GM20431 (cell line): ENCODE measurements at regions not wholly inside any gene's neighbourhood (a gene's known extent, or its start where the extent isn't known, plus 50 kb on each side); places are given as distances from the start of the nearest gene placed in this dataset.

Experiments used
- in situ Hi-C: fragments of 300-500 bp; cut with MseI, MboI; formaldehyde crosslinking; loops from one replicate; pipeline ENCODE4 v1.15.0; 2020; ENCODE audit warnings: low sequenced_read_pairs; ENCODE audit not compliant: unreplicated experiment

DNA sequence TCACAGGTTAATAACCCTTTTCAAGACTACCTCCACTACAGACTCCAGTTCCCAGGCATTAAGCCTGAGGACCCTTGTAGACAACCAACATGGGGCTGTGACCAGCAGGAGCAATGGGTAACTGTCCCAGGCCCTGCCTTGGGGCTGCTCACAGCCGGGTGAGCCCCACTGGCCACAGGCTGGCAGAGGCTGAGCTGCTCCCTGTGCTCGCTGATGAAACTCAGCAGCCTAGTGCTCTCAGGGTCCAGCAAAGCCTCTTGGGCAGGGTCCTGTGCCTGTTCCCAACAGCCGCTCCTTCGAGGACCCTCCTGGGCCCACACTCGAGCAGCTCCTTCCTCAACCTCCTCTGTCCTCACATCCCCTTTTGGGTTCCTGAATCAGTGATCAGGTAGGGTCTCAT is 99.8 kb downstream of the VPREB1 start:
- in situ Hi-C loops: loop anchor here (25.0 kb wide), 1 partner anchor 307 kb away; no protein-coding TSS in a partner anchor

- in situ Hi-C loops: loop anchor here (25.0 kb wide), 1 partner anchor 308 kb away; no protein-coding TSS in a partner anchor
These were observed 101.2 kb downstream of the VPREB1 start for GRCh38 chr22:22345781-22346180.

GRCh38 chr22:22346401-22347107 is 102.0 kb downstream of the VPREB1 start:
- in situ Hi-C loops: loop anchor here (25.0 kb wide), 1 partner anchor 309 kb away; no protein-coding TSS in a partner anchor

DNA sequence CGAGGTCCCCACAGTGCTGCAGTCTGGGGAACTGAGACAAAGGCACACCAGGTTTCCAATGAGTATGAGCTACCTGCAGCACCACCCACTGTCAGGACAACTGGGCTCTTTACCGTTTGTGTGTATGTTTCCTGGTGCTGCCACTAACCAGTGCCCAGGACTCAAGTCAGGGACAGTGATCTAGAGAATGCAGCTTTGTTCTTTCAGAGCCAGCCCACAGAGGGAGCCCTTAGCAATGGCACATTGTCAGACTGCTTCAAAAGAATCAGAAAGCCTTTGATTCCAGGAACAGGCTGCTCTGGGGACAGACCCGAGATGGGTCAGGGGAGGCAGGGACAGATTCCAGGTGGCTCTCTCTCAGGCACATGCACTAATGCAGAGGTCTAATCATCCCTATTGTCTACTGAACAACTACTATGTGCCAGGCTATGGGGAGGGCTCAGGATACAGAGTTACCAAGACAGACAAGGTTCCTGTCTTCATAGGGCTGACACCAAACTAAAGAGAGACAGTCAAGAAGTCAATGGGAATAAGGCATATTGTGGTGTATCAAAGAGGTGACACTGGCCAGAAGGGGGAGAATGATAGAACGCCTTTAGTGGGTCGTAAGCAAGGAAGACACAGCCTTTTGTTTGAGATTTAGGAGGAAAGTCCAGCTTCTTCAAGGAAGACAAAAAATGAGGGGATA is 103.7 kb downstream of the VPREB1 start:
- in situ Hi-C loops: loop anchor here (25.0 kb wide), 1 partner anchor 311 kb away; no protein-coding TSS in a partner anchor

GRCh38 chr22:22348815-22349454 is 104.3 kb downstream of the VPREB1 start:
- in situ Hi-C loops: loop anchor here (25.0 kb wide), 1 partner anchor 312 kb away; no protein-coding TSS in a partner anchor

- in situ Hi-C loops: loop anchor here (25.0 kb wide), 1 partner anchor 312 kb away; no protein-coding TSS in a partner anchor
These were observed 104.9 kb downstream of the VPREB1 start for GRCh38 chr22:22349455-22349836.

DNA sequence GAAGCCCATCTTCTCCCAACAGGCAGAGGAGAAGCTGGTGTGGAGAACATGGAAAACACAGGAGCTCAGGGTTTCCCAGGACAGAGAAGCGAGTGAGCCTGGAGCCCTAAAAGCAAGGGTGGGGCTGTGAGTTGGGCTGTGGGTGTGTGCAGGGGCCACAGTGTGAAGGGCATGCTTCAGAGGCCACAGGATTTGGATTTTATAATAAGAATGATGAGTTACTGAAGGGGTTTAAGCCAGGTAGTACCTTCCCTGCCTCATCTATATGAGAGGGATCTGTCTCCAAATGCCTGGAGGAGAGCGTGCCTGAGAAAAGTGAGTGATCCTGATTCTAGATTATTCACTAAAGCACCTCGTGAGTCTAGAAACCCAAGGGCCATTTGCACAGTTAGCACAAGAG is 106.8 kb downstream of the VPREB1 start:
- in situ Hi-C loops: no loop called here

- in situ Hi-C loops: no loop called here
These were observed 107.9 kb downstream of the VPREB1 start for GRCh38 chr22:22352371-22352999.

DNA sequence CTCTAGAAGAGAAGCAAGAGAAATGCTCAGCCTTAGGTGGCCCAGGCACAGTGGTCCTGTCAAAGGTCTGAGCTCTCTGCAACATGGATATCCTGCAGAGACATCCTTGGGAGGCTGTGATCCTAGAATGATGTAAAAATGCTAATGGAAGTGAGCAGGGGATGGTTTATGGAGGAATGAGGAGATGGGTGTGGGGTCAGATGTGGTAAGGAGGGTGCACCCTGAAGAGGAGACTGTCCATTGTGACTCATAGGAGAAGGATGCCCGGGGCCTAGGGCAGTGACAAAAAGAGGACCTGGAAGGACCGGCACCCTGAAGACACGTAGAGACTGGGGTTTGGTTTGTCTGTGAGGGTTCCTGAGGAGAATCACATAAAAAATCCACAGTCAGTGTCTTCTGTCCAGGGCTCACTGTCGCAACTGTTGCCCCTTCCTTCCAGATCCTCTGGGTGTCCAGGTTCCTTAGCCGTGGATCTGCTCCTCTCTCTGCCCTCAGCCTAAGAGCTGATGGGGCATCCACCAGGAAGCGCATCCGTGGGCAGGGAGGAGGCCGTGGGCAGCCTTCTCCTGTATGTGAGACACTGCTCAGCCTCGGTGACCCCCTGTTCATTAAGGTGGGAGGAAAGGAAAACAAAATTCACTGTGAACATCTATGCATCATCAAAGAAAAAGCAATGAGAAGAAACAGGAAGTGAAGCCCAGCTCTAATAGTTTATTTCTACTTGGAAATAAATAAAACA is 110.7 kb downstream of the VPREB1 start:
- in situ Hi-C loops: no loop called here

DNA sequence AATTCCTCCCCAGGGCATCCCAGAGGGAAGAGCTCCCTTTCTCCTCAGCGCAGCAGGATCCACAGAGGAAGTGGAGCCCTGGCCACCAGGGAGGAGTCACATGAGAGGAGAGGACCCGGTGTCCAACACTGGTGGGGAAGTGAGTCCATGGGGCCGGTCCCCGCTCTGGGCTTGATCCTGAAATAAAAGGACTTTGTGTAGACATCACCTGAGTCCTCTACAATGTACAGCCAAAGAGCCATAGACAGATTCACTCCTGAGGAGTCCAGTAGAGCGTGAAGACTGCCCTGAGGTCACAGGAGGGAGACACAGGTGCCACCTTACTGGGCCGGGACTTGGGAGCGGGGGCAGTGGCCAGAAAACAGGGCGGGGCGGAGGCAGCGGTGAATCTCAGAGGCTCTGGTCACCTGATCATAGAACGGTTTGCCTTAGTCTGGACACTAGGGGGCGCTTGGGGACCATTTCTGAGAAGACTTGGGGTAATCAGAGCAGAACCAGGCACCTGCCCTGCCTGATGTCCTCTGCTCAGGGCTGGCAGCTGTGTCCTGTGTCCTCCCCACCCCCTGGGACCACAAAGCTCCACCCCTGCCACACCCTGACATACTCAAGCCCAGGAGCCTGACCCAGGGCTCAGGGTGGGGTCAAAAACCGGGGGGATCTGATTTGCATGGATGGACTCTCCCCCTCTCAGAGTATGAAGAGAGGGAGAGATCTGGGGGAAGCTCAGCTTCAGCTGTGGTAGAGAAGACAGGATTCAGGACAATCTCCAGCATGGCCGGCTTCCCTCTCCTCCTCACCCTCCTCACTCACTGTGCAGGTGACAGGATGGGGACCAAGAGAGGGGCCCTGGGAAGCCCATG is 112.7 kb downstream of the VPREB1 start:
- in situ Hi-C loops: no loop called here

- in situ Hi-C loops: no loop called here
These were observed 113.6 kb downstream of the VPREB1 start for GRCh38 chr22:22358152-22358551.

DNA sequence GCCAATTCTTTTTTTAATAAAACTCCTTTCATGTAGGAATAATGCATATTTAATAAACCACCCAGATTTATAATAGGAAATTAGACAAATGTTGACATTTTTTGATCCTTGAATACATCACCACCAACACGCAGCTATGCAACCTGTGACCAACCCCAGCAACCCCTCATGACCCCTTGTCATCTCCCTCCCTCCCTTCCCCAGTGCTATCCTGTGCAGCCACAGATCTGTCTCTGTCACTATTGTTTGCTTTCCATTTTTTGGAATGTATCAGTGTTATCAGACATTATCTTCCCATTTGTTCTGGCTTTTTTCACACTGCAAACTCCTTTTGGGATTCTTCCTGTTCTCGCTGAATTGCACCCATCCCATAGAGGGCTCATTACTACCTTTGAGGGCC is 114.1 kb downstream of the VPREB1 start:
- in situ Hi-C loops: no loop called here

DNA sequence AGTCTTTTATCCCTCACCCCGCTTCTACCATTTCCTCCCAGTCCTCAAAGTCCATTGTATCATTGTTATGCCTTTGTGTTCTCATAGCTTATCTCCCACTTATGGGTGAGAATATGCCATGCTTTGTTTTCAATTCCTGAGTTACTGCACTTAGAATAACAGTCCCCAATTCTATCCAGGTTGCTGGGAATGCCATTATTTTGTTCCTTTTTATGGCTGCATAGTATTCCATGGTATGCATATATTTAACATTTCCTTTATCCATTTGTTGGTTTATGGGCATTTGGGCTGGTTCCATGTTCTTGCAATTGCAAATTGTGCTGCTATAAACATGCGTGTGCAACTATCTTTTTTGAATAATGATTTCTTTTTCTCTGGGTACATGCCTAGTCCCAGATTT is 114.9 kb downstream of the VPREB1 start:
- in situ Hi-C loops: no loop called here

DNA sequence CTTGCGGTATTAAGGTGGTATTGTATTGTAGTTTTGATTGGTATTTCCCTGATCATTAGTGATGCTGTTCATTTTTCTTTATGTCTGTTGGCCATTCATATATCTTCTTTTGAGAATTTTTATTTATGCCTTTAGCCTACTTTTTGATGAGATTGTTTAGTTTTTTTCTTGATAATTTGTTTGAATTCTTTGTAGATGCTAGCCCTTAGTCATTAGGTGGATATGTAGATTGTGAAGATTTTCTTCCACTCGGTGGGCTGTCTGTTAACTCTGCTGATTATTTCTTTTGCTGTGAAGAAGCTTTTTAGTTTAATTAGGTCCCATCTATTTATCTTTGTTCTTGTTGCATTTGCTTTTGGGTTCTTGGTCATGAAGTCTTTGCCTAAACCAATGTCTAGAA is 115.4 kb downstream of the VPREB1 start:
- in situ Hi-C loops: no loop called here

DNA sequence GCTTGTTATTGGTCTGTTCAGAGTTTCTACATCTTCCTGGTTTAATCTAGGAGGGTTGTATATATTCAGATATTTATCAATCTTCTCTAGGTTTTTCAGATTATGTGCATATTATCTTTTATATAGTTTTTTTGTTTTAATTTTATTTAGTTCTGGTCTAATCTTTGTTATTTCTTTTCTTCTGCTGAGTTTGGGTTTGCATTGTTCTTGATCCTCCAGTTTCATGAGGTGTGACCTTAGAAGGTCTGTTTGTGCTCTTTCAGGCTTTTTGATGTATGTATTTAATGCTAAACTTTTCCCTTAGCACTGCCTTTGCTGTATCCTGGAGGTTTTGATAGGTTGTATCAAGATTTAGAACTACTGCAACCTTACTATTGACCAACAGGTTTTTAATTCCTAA is 117.7 kb downstream of the VPREB1 start:
- in situ Hi-C loops: no loop called here

- in situ Hi-C loops: no loop called here
These were observed 118.3 kb downstream of the VPREB1 start for GRCh38 chr22:22362936-22363335.

DNA sequence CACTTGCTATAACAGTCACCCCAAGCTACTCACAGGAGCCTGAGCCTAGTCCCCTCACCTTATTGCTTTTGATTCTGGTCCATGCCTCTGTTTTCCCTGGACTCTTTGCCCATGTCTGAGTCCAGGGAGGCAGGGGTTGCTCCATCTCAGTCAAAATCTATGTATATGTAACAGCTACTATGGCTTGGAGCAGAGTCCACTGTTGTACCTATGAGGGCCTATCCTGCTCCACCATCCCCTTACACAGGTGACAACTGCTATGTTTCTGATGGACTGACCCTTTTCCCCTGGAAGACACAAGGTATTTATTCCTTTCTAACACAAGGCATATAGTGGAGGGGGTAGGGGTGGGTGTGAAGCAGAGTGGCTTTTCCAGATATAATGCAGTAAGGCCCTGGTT is 119.6 kb downstream of the VPREB1 start:
- in situ Hi-C loops: no loop called here

DNA sequence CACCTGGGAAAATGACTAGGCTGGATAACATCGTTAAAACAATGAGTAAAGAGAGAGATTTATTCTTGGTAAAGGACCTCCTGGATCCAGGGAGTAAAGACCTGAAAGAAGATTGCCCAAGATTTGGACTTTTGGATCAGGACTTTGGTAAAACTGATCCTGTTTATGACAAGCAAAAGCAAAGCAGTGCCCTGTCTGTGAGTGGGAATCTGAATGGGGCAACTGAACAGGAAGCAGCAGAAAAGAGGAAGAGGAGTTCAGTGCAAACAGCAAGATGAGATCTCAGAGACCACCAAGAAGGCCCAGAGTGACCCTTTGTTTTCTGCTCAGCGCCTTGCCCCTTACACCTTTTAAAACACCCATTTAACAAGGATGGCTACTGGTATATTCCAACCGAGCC is 122.0 kb downstream of the VPREB1 start:
- in situ Hi-C loops: no loop called here

- in situ Hi-C loops: no loop called here
These were observed 123.9 kb downstream of the VPREB1 start for GRCh38 chr22:22368516-22368915.
